ENCODE measurements at regions not wholly inside any gene's neighbourhood (a gene's known extent, or its start where the extent isn't known, plus 50 kb on each side); places are given as distances from the start of the nearest gene placed in this dataset.

GRCh38 chr17:33968350-33969044 lies 286.6 kb upstream of the CCL2 start:
- Histone ChIP-seq H3K36me3 (replicated peaks) (no peaks in the 10 kb centered on the region), H3K4me3 (no peak overlapping the region), H3K9me3 (no peaks in the 10 kb centered on the region), H3K27me3 (ENCODE audit: low read depth) (no peaks in the 10 kb centered on the region), H3K4me1 (no peaks in the 10 kb centered on the region)
- in situ Hi-C loops (cut with MboI; ENCODE audit: low sequenced_read_pairs) = no loop called here
- no peak for DNase-seq (ENCODE audit: low spot score in 2 of 2)

GRCh38 chr17:33970279-33970678 lies 284.8 kb upstream of the CCL2 start:
- Histone ChIP-seq H3K9me3 (no peaks in the 10 kb centered on the region), H3K4me3 (no peak overlapping the region), H3K36me3 (replicated peaks) (no peaks in the 10 kb centered on the region), H3K27me3 (ENCODE audit: low read depth) (no peaks in the 10 kb centered on the region), H3K4me1 (no peaks in the 10 kb centered on the region)
- in situ Hi-C loops (cut with MboI; ENCODE audit: low sequenced_read_pairs) = no loop called here
- DNase-seq (ENCODE audit: low spot score in 2 of 2) = no peak

GRCh38 chr17:33972763-33973162 lies 282.3 kb upstream of the CCL2 start:
- no peak for DNase-seq (ENCODE audit: low spot score in 2 of 2)
- Histone ChIP-seq H3K4me3 (no peak overlapping the region), H3K27me3 (ENCODE audit: low read depth) (no peaks in the 10 kb centered on the region), H3K36me3 (replicated peaks) (no peaks in the 10 kb centered on the region), H3K4me1 (no peaks in the 10 kb centered on the region), H3K9me3 (no peaks in the 10 kb centered on the region)
- in situ Hi-C loops (cut with MboI; ENCODE audit: low sequenced_read_pairs) = no loop called here

GRCh38 chr17:33973491-33973890 lies 281.6 kb upstream of the CCL2 start:
- Histone ChIP-seq H3K4me1 (no peaks in the 10 kb centered on the region), H3K9me3 (no peaks in the 10 kb centered on the region), H3K27me3 (ENCODE audit: low read depth) (no peaks in the 10 kb centered on the region), H3K4me3 (no peak overlapping the region), H3K36me3 (replicated peaks) (no peaks in the 10 kb centered on the region)
- no peak for DNase-seq (ENCODE audit: low spot score in 2 of 2)
- in situ Hi-C loops (cut with MboI; ENCODE audit: low sequenced_read_pairs) = no loop called here

GRCh38 chr17:33974276-33974675 lies 280.8 kb upstream of the CCL2 start:
- no peaks in the 10 kb centered on the region for H3K27me3 ChIP-seq (ENCODE audit: low read depth)
- no peaks in the 10 kb centered on the region for H3K4me1 ChIP-seq
- DNase-seq (ENCODE audit: low spot score in 2 of 2) = no peak
- no peak overlapping the region for H3K4me3 ChIP-seq
- no peaks in the 10 kb centered on the region for H3K9me3 ChIP-seq
- no peaks in the 10 kb centered on the region for H3K36me3 ChIP-seq (replicated peaks)
- in situ Hi-C loops (cut with MboI; ENCODE audit: low sequenced_read_pairs) = no loop called here

- no peaks in the 10 kb centered on the region for H3K4me1 ChIP-seq
- no peak for DNase-seq (ENCODE audit: low spot score in 2 of 2)
- H3K4me3 ChIP-seq = no peak overlapping the region
- no peaks in the 10 kb centered on the region for H3K27me3 ChIP-seq (ENCODE audit: low read depth)
- in situ Hi-C loops (cut with MboI; ENCODE audit: low sequenced_read_pairs) = no loop called here
- no peaks in the 10 kb centered on the region for H3K36me3 ChIP-seq (replicated peaks)
- H3K9me3 ChIP-seq = no peaks in the 10 kb centered on the region
Observed at GRCh38 chr17:33976831-33977230, 278.3 kb upstream of the CCL2 start.

- Histone ChIP-seq H3K36me3 (replicated peaks) (no peaks in the 10 kb centered on the region), H3K4me3 (no peak overlapping the region), H3K4me1 (no peaks in the 10 kb centered on the region), H3K9me3 (no peaks in the 10 kb centered on the region), H3K27me3 (ENCODE audit: low read depth) (no peaks in the 10 kb centered on the region)
- DNase-seq (ENCODE audit: low spot score in 2 of 2) = no peak
- in situ Hi-C loops (cut with MboI; ENCODE audit: low sequenced_read_pairs) = no loop called here
Observed at GRCh38 chr17:33977729-33978514, 277.2 kb upstream of the CCL2 start.

- H3K4me1 ChIP-seq = no peaks in the 10 kb centered on the region
- H3K27me3 ChIP-seq (ENCODE audit: low read depth) = no peaks in the 10 kb centered on the region
- no peaks in the 10 kb centered on the region for H3K9me3 ChIP-seq
- no peak overlapping the region for H3K4me3 ChIP-seq
- in situ Hi-C loops (cut with MboI; ENCODE audit: low sequenced_read_pairs) = no loop called here
- no peak for DNase-seq (ENCODE audit: low spot score in 2 of 2)
- no peaks in the 10 kb centered on the region for H3K36me3 ChIP-seq (replicated peaks)
Observed at GRCh38 chr17:33978889-33979288, 276.2 kb upstream of the CCL2 start.

GRCh38 chr17:33980193-33980592 lies 274.9 kb upstream of the CCL2 start:
- Histone ChIP-seq H3K9me3 (no peaks in the 10 kb centered on the region), H3K4me3 (no peak overlapping the region), H3K36me3 (replicated peaks) (no peaks in the 10 kb centered on the region), H3K4me1 (no peaks in the 10 kb centered on the region), H3K27me3 (ENCODE audit: low read depth) (no peaks in the 10 kb centered on the region)
- no peak for DNase-seq (ENCODE audit: low spot score in 2 of 2)
- in situ Hi-C loops (cut with MboI; ENCODE audit: low sequenced_read_pairs) = no loop called here

GRCh38 chr17:33981711-33982601 lies 273.1 kb upstream of the CCL2 start:
- H3K27me3 ChIP-seq (ENCODE audit: low read depth) = no peaks in the 10 kb centered on the region
- no peaks in the 10 kb centered on the region for H3K36me3 ChIP-seq (replicated peaks)
- no peak overlapping the region for H3K4me3 ChIP-seq
- H3K4me1 ChIP-seq = no peaks in the 10 kb centered on the region
- in situ Hi-C loops (cut with MboI; ENCODE audit: low sequenced_read_pairs) = no loop called here
- no peak for DNase-seq (ENCODE audit: low spot score in 2 of 2)
- H3K9me3 ChIP-seq = no peaks in the 10 kb centered on the region

GRCh38 chr17:33982909-33983308 lies 272.2 kb upstream of the CCL2 start:
- no peak overlapping the region for H3K4me3 ChIP-seq
- no peak for DNase-seq (ENCODE audit: low spot score in 2 of 2)
- no peaks in the 10 kb centered on the region for H3K9me3 ChIP-seq
- no peaks in the 10 kb centered on the region for H3K4me1 ChIP-seq
- in situ Hi-C loops (cut with MboI; ENCODE audit: low sequenced_read_pairs) = no loop called here
- no peaks in the 10 kb centered on the region for H3K36me3 ChIP-seq (replicated peaks)
- no peaks in the 10 kb centered on the region for H3K27me3 ChIP-seq (ENCODE audit: low read depth)

GRCh38 chr17:33983824-33984574 lies 271.1 kb upstream of the CCL2 start:
- in situ Hi-C loops (cut with MboI; ENCODE audit: low sequenced_read_pairs) = no loop called here
- no peaks in the 10 kb centered on the region for H3K4me1 ChIP-seq
- H3K36me3 ChIP-seq (replicated peaks) = no peaks in the 10 kb centered on the region
- DNase-seq (ENCODE audit: low spot score in 2 of 2) = no peak
- no peaks in the 10 kb centered on the region for H3K9me3 ChIP-seq
- H3K27me3 ChIP-seq (ENCODE audit: low read depth) = no peaks in the 10 kb centered on the region
- H3K4me3 ChIP-seq = no peak overlapping the region

- no peaks in the 10 kb centered on the region for H3K36me3 ChIP-seq (replicated peaks)
- H3K27me3 ChIP-seq (ENCODE audit: low read depth) = no peaks in the 10 kb centered on the region
- H3K9me3 ChIP-seq = no peaks in the 10 kb centered on the region
- DNase-seq (ENCODE audit: low spot score in 2 of 2) = no peak
- in situ Hi-C loops (cut with MboI; ENCODE audit: low sequenced_read_pairs) = no loop called here
- no peaks in the 10 kb centered on the region for H3K4me1 ChIP-seq
- no peak overlapping the region for H3K4me3 ChIP-seq
Observed at GRCh38 chr17:33986088-33986487, 269.0 kb upstream of the CCL2 start.

All from HAP-1 (cell line).